BE2C (cell line): ENCODE measurements at regions not wholly inside any gene's neighbourhood (a gene's known extent, or its start where the extent isn't known, plus 50 kb on each side); places are given as distances from the start of the nearest gene placed in this dataset.

ENCODE experiments used
- DNase-seq: peaks from one replicate; pipeline ENCODE4 v3.0.0-alpha.2; 2020
- H3K27me3 ChIP-seq: fragments of 250-450 bp; sonication (Bioruptor Pico); 2 replicates; pipeline ENCODE4 v1.5.1; 2020; ENCODE audit warnings: mild to moderate bottlenecking
- H3K36me3 ChIP-seq: fragments of 250-450 bp; sonication (Bioruptor Pico); 2 replicates; pipeline ENCODE4 v1.5.1; 2020; ENCODE audit warnings: mild to moderate bottlenecking
- H3K4me1 ChIP-seq: fragments of 250-450 bp; sonication (Bioruptor Pico); 2 replicates; pipeline ENCODE4 v1.5.1; 2020
- H3K4me3 ChIP-seq: 2 replicates; pipeline ENCODE4 v1.5.1; 2011; ENCODE audit warnings: low read depth, low read length
- H3K9me3 ChIP-seq: fragments of 250-450 bp; sonication (Bioruptor Pico); 2 replicates; pipeline ENCODE4 v1.5.1; 2020
- CTCF ChIP-seq: IDR thresholded peaks from 2 replicates; pipeline ENCODE4 v1.5.1; 2012; ENCODE audit warnings: mild to moderate bottlenecking, low read depth, low read length

GRCh38 chr11:8759634-8760033 lies 77.0 kb downstream of the RPL27A start:
- TF ChIP-seq CTCF = no peak
- Histone ChIP-seq H3K27me3 (no peaks in the 10 kb centered on the region), H3K4me1 (no peaks in the 10 kb centered on the region), H3K4me3 (no peak overlapping the region), H3K9me3 (no peaks in the 10 kb centered on the region), H3K36me3 (no peaks in the 10 kb centered on the region)
- no peak for DNase-seq

DNA sequence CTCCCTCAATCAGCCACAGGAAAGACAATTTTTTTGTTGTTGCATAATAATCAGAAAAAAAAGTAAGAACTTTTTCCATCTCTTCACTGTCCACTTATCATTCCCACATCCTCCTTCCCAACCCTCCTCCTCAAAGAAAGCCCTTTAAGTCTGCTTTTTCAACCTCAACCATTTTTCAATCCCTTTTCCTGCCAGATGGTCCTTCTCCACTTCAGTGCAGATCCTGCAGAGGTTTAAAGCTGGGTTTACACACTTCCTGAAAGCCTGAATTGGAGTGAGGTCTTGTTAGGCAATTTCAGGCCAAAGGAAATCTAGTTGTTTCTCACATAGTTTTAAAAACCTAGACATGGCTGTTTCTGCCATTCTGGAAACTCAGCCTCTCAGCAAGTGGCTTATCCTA lies 78.3 kb downstream of the RPL27A start:
- H3K36me3 ChIP-seq = no peaks in the 10 kb centered on the region
- H3K4me1 ChIP-seq = no peaks in the 10 kb centered on the region
- TF ChIP-seq CTCF = no peak
- H3K9me3 ChIP-seq = no peaks in the 10 kb centered on the region
- no peaks in the 10 kb centered on the region for H3K27me3 ChIP-seq
- no peak for DNase-seq
- no peak overlapping the region for H3K4me3 ChIP-seq

DNA sequence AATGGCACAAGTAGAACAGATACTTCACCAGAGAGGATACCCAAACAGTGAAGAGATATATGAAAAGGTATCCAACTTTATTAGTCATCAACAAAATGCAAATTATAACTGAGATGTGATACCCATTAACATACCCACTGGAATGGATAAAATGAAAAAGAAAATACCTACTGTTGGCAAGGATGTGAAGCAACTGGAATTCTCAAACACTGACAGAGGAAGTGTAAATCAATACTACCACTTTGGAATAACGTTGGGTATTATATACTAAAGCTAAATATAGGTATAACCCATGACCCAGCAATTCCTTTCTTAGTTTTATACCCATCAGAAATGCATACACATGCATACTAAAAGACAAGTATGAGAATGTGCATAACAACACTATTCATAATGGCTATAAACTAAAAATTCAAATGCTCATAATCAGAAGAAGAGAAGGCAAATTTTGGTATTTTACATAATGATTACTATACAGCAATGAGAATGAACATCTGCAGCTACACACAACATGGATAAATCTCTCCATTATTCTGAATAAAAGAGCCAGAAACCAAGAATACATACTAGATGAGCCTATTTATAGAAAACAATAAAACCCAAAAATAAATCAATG lies 80.6 kb downstream of the RPL27A start:
- Histone ChIP-seq H3K4me3 (no peak overlapping the region), H3K9me3 (no peaks in the 10 kb centered on the region), H3K36me3 (no peaks in the 10 kb centered on the region), H3K27me3 (no peaks in the 10 kb centered on the region), H3K4me1 (no peaks in the 10 kb centered on the region)
- no peak for TF ChIP-seq CTCF
- no peak for DNase-seq

DNA sequence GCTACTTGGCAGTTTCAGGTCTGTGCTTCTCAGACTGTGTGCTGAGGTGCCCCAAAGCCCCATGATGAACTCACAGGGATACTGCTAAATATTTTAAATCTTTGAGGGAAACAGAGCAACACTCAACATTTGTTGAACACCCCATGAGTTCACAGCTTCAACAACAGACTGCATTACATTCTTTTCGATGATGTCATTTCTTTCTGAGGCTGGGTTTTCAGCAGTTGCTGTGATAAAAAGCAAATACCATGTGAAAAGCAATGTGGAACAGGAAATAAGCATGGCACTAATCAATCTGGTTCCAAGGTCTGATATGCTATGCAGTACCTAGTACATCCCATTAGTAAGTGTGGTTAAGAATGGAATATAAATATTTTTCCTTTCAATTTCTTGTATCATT lies 82.7 kb downstream of the RPL27A start:
- Histone ChIP-seq H3K4me1 (no peaks in the 10 kb centered on the region), H3K4me3 (no peak overlapping the region), H3K27me3 (no peaks in the 10 kb centered on the region), H3K9me3 (no peaks in the 10 kb centered on the region), H3K36me3 (no peaks in the 10 kb centered on the region)
- DNase-seq = no peak
- no peak for TF ChIP-seq CTCF

DNA sequence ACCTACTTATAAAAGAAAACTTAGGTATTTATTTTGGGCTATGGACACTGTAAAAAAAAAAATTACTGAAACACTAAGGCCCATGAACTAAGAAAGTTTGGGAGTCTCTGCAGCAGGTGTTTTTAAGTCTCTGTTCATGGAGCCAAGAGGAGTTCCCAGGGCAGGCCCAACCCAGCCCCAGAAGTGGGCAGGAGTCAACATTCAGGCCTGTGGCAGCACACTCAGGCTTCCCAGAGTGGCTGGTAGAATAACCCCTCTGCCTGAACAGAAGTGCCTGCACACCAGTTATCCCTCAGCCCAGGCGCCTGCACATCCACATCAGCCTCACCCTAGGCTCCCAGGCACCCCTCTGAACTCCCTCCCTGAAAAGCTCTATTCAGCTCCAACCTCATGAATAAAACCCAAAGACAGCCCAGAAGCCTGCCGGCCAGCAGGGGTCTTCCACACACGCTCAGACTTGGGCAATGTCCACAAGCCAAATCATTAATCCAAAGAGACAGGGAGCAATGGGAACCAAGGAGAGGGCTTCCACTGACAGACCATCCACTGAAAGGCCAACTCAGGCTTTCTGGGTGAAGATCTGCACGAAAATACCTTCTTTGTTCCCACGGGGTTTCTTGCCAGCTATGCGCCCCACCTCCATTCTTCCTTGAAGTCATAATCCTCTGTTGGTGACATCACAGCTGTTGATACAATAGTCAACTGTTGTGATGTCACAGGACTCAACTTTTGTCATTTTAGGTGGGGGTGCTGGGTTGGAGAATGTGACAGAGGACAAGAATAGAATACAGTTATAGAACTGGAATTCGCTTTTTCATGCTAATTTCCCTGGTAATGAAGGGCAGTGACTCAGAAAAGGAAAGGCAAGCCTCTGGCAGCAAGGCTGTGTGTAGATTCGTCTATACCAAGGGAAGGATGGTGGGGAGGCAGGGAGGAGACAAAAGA lies 83.7 kb downstream of the RPL27A start:
- Histone ChIP-seq H3K27me3 (no peaks in the 10 kb centered on the region), H3K9me3 (no peaks in the 10 kb centered on the region), H3K4me1 (no peaks in the 10 kb centered on the region), H3K36me3 (no peaks in the 10 kb centered on the region), H3K4me3 (no peak overlapping the region)
- DNase-seq = no peak
- no peak for TF ChIP-seq CTCF

DNA sequence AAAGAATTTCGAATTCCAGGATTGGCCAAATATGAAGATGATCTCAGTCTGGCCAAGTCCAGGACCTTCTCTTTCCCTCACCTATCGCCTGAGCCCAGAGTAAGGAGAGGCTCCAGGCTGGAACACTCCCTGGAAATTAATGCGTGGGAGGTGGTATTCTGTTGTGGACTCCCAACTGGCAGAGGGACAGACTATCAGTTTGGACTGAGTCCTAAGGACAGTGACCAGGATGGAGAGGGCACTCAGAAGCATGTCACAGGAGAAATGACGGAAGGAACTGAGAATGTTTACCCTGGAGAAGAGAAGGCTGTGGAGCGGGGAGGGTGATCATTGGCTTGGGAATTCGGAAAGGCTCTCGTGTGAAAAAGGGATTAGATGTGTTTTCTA lies 84.4 kb downstream of the RPL27A start:
- TF ChIP-seq CTCF = no peak
- H3K36me3 ChIP-seq = no peaks in the 10 kb centered on the region
- no peak overlapping the region for H3K4me3 ChIP-seq
- no peak for DNase-seq
- H3K27me3 ChIP-seq = no peaks in the 10 kb centered on the region
- no peaks in the 10 kb centered on the region for H3K4me1 ChIP-seq
- no peaks in the 10 kb centered on the region for H3K9me3 ChIP-seq
